OCI-LY3 (cell line): ENCODE measurements at regions not wholly inside any gene's neighbourhood (a gene's known extent, or its start where the extent isn't known, plus 50 kb on each side); places are given as distances from the start of the nearest gene placed in this dataset.

Source experiments
- EZH2phosphoT487 ChIP-seq: fragments of 200-600 bp; shearing (Covaris generic); IDR thresholded peaks from 2 replicates; pipeline ENCODE4 v1.6.1; 2018; ENCODE audit warnings: antibody characterized with exemption, mixed run types, low read depth
- TF ChIP-seq, protein P1 (sequence below): fragments of 200-600, 300-600 bp; sonication (generic); IDR thresholded peaks from 2 replicates; pipeline ENCODE4 v1.5.1; 2014; ENCODE audit warnings: antibody characterized with exemption, low read length, low read depth

- TF ChIP-seq, protein P1, sequence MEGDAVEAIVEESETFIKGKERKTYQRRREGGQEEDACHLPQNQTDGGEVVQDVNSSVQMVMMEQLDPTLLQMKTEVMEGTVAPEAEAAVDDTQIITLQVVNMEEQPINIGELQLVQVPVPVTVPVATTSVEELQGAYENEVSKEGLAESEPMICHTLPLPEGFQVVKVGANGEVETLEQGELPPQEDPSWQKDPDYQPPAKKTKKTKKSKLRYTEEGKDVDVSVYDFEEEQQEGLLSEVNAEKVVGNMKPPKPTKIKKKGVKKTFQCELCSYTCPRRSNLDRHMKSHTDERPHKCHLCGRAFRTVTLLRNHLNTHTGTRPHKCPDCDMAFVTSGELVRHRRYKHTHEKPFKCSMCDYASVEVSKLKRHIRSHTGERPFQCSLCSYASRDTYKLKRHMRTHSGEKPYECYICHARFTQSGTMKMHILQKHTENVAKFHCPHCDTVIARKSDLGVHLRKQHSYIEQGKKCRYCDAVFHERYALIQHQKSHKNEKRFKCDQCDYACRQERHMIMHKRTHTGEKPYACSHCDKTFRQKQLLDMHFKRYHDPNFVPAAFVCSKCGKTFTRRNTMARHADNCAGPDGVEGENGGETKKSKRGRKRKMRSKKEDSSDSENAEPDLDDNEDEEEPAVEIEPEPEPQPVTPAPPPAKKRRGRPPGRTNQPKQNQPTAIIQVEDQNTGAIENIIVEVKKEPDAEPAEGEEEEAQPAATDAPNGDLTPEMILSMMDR, result no peak
- TF ChIP-seq EZH2phosphoT487, result no peak
Observed at GRCh38 chr6:40954446-40955177, 84.4 kb downstream of the UNC5CL start.
